Fibroblast of pulmonary artery (primary cell): ENCODE measurements at regions not wholly inside any gene's neighbourhood (a gene's known extent, or its start where the extent isn't known, plus 50 kb on each side); places are given as distances from the start of the nearest gene placed in this dataset.
"Not testable (repeated sequence)": the region's sequence is repeated elsewhere in the genome, so short reads cannot be mapped to it uniquely, and the experiment has no call there.

ENCODE experiments used
- DNase-seq: peaks from one replicate; pipeline ENCODE4 v3.0.0-alpha.2; 2010; ENCODE audit warnings: low read depth
- H3K4me3 ChIP-seq: replicated peaks from 2 replicates; pipeline ENCODE4 v1.5.1; 2011; ENCODE audit warnings: low read depth, mild to moderate bottlenecking, control low read depth, low read length, moderate library complexity
- TF ChIP-seq, protein P1 (sequence below): IDR thresholded peaks from 2 replicates; pipeline ENCODE4 v1.5.1; 2011; ENCODE audit warnings: mild to moderate bottlenecking, control low read depth, low read length, inconsistent platforms; ENCODE audit errors: missing control alignments

DNA sequence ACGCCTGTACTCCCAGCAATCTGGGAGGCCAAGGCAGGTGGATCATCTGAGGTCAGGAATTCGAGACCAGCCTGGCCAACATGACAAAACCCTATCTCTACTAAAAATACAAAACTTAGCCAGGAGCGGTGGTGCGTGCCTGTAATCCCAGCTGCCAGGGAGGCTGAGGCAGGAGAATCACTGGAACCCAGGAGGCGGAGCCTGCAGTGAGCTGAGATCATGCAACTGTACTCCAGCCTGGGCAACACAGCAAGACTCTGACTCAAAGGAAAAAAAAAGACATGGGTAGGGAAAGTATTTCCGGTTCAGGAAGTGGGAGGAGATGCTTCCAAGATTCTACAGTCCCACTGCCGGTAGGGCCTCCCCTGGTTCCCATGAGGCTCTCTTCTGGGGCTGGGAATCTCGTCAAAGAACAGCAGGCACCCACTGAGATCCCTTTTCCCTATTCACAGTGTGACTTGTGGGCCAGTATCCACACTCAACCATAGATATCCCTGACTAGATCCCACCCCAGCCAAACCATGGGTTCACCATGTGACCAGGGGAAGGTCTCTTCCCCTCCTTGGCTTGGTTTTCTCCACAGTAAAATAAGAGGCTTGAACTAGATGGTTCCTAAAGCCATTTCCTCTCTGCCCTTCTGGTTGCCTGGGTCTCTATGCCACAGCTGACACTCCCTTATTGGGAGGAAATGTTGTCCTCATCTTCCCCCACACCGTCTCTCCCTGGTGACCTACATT, 443.3 kb downstream of the BUD13 start:
- DNase-seq: no peak
- TF ChIP-seq, protein P1, sequence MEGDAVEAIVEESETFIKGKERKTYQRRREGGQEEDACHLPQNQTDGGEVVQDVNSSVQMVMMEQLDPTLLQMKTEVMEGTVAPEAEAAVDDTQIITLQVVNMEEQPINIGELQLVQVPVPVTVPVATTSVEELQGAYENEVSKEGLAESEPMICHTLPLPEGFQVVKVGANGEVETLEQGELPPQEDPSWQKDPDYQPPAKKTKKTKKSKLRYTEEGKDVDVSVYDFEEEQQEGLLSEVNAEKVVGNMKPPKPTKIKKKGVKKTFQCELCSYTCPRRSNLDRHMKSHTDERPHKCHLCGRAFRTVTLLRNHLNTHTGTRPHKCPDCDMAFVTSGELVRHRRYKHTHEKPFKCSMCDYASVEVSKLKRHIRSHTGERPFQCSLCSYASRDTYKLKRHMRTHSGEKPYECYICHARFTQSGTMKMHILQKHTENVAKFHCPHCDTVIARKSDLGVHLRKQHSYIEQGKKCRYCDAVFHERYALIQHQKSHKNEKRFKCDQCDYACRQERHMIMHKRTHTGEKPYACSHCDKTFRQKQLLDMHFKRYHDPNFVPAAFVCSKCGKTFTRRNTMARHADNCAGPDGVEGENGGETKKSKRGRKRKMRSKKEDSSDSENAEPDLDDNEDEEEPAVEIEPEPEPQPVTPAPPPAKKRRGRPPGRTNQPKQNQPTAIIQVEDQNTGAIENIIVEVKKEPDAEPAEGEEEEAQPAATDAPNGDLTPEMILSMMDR: no peak
- H3K4me3 ChIP-seq: no peak overlapping the region

DNA sequence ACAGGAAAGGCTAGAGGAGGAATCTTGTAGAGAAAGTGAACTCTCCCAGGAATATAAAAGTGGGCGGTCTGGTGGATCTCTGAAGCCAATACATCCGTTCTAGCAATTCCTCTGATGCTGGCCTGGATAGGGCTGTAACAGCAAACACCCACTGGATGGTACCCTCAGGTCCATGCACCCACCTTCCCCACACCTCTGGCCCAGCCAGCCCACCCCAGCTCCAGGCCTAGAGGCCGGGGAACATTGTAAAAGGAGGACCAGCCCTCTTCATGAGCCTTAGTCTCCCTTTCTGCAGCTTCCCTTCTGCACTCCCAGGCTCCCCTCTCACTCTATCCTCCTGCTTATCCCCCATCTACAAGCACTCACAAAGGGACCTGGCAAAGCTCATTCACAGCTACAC, 443.9 kb downstream of the BUD13 start:
- TF ChIP-seq, protein P1: no peak
- DNase-seq: no peak
- no peak overlapping the region for H3K4me3 ChIP-seq

DNA sequence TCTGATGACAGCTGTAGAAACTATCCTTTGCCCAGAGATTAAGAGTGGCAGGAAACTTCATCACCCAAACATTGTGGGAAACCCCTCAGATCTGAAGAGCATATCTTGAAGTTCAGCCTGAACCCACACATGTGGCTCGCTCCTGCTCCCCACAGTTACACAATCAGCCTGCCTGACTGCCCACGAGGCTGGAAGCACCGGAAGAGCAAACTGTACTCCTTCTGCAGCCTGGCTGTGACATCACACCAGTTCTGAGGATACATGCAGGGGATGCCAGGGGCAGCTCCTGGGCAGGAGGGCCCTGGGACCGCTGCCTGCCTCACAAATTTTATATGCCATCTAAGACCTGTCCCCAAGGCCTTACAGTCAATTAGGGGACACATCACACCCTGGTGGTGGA, 444.4 kb downstream of the BUD13 start:
- TF ChIP-seq, protein P1: no peak
- no peak for DNase-seq
- H3K4me3 ChIP-seq: no peak overlapping the region

DNA sequence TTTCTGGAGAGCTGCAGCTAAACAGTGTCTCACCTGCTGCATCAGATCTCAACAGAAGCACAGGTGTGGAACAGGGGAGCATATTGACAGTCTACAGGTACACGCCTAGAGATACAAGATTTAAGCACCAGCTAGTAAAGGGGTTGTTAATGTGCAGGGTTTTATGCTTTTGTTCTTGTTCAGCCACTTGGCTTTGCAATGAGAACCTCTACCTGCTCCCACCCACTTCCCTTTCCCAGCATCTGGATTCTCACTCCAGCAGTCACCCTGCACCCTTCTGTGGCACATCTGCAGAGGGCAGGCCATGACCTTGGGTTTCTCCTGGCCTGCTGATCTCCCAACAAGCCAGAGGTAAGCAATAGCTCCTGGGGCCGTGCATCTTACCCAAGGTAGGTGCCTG, 446.6 kb downstream of the BUD13 start:
- DNase-seq: no peak
- no peak overlapping the region for H3K4me3 ChIP-seq
- TF ChIP-seq, protein P1: no peak

DNA sequence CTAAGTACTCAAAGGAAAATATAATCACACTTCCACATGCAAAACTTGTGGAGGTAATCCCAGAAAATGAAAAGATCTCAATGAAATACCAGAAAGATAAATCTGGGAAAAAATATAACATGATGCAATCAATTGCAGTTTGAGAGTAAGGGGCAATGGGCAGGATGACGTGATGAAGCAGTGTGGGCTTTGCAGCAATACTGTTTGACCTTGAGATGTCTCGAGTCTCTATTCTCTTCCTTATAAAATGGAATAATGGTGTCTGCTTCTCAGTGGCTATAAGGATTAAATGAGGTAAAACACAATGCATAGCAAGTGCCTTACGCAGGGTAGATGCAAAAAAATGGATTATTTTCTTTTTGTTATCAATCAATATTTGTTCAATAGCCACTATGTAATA, 447.5 kb downstream of the BUD13 start:
- H3K4me3 ChIP-seq: no peak overlapping the region
- TF ChIP-seq, protein P1: no peak
- no peak for DNase-seq

DNA sequence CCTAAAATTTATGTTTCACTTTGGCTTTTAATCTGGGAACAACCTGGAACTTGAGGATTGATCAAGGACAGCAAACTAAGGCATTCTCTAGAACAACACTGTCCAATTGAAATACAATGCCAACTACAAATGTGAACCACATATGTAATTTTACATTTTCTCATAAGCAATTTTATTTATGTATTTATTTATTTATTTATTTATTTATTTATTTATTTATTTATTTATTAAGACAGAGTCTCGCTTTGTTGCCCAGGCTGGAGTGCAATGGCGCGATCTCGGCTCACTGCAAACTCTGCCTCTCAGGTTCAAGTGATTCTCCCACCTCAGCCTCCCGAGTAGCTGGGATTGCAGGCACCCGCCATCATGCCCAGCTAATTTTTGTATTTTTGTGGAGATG, 448.7 kb downstream of the BUD13 start:
- DNase-seq, H3K4me3 ChIP-seq: not testable (repeated sequence)

DNA sequence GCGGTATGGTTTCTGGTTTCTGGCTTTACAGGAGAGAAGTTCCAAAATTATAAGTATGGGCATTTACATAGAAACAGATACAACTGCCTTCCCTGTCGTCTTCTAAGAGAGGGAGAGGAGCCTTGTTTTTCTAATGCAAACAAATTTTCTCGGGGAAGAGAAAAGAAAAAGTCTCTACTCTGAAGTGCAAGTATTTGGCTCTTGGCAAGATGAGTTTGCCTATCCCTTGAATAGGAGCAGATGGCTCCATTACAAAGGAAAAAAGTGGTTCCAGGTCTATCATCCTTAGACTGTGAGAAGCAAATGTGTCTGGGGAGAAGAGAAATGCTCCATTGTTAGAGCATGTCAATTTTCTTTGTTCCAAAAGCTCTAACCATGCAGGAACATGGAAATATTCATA, 455.6 kb downstream of the BUD13 start:
- TF ChIP-seq, protein P1: no peak

More for the DNA sequence above, 455.6 kb downstream of the BUD13 start:
- DNase-seq: no peak
- no peak overlapping the region for H3K4me3 ChIP-seq
